22Rv1 (cell line): ENCODE measurements at regions not wholly inside any gene's neighbourhood (a gene's known extent, or its start where the extent isn't known, plus 50 kb on each side); places are given as distances from the start of the nearest gene placed in this dataset.

Source experiments
- ZFX ChIP-seq: fragments of 450-650 bp; IDR thresholded peaks from 2 replicates; pipeline ENCODE4 v1.6.1; 2017; ENCODE audit warnings: antibody characterized with exemption, borderline replicate concordance
- TF ChIP-seq, protein P1 (sequence below): fragments of 450-650 bp; IDR thresholded peaks from 2 replicates; pipeline ENCODE4 v1.5.1; 2017; ENCODE audit warnings: mild to moderate bottlenecking

DNA sequence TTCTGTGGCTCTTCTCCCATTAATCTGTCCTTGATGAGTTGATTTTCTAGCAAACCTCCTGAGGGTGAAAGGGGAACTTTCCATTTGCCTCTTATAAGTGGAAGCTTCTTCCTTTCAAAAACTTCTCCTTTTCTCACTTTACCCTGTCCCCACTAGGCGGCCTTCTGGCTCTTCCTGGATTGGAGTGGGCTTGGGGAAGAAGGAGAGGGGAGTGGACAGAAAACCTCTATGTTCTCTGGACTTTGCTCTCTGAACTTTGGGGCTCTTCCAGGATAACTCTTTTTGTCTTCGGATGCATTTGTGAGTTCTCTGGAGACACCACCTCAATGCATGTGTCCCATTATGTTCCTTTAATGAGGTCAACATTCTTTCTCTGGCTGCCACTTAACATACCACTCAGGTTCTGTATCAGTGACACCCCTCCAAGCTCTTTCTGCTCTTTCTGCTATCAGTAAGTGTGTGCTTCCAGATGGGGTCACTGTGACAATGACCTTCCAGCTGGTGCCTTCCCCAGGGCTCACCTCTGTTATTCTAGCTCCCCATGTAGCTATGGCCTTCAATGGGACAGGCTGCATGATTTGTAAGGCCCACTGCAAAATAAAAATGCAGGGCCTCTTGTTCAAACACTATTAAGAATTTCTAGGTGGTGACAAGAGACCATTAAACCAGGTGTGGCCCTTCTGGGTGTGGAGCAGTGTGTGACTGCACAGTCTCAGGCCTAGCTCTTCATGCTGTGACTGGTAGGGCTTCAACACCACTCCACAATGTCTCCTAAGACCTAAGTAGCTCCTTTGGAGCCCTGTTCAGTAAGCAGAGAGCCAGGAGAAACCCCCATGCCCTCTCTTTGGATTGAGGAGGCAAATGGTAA, 389.2 kb downstream of the EFNB2 start:
- TF ChIP-seq, protein P1, sequence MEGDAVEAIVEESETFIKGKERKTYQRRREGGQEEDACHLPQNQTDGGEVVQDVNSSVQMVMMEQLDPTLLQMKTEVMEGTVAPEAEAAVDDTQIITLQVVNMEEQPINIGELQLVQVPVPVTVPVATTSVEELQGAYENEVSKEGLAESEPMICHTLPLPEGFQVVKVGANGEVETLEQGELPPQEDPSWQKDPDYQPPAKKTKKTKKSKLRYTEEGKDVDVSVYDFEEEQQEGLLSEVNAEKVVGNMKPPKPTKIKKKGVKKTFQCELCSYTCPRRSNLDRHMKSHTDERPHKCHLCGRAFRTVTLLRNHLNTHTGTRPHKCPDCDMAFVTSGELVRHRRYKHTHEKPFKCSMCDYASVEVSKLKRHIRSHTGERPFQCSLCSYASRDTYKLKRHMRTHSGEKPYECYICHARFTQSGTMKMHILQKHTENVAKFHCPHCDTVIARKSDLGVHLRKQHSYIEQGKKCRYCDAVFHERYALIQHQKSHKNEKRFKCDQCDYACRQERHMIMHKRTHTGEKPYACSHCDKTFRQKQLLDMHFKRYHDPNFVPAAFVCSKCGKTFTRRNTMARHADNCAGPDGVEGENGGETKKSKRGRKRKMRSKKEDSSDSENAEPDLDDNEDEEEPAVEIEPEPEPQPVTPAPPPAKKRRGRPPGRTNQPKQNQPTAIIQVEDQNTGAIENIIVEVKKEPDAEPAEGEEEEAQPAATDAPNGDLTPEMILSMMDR, result peak; percentile 4; the same call in 1 of the 2 replicates
- TF ChIP-seq ZFX, result no peak
